Neutrophil (primary cell): ENCODE measurements at regions not wholly inside any gene's neighbourhood (a gene's known extent, or its start where the extent isn't known, plus 50 kb on each side); places are given as distances from the start of the nearest gene placed in this dataset.

Source experiments
- H3K27ac ChIP-seq: fragments of 200-600 bp; sonication (generic); 2 replicates; pipeline ENCODE4 v1.5.1; 2016; ENCODE audit warnings: mild to moderate bottlenecking, moderate library complexity
- H3K27me3 ChIP-seq: fragments of 200-600 bp; sonication (generic); 2 replicates; pipeline ENCODE4 v1.6.0; 2016; ENCODE audit warnings: mild to moderate bottlenecking
- H3K36me3 ChIP-seq: fragments of 200-600 bp; sonication (generic); 2 replicates; pipeline ENCODE4 v1.5.1; 2017
- H3K4me1 ChIP-seq, 2 experiments: fragments of 200-600 bp in 1 of 2; sonication (generic) in 1 of 2; 1 replicate in 1 of 2; 2 replicates in 1 of 2; pipeline versions ENCODE4 v1.5.1 to v1.6.1; 2013 to 2016; ENCODE audit warnings: low read depth in 1 of 2, low read length in 1 of 2, mild to moderate bottlenecking in 1 of 2, moderate library complexity in 1 of 2; ENCODE audit not compliant: control insufficient read depth in 1 of 2, insufficient read depth in 1 of 2
- H3K4me3 ChIP-seq, 2 experiments: fragments of 200-600 bp in 1 of 2; sonication (generic) in 1 of 2; 1 replicate in 1 of 2; 2 replicates in 1 of 2; pipeline ENCODE4 v1.5.1; 2013 to 2016; ENCODE audit warnings: low read depth in 1 of 2, low read length in 1 of 2, mild to moderate bottlenecking in 1 of 2, moderate library complexity in 1 of 2
- H3K9me3 ChIP-seq: fragments of 200-600 bp; sonication (generic); 2 replicates; pipeline ENCODE4 v1.5.1; 2016
- CTCF ChIP-seq: fragments of 200-600 bp; sonication (generic); IDR thresholded peaks from 2 replicates; pipeline ENCODE4 v1.5.1; 2016; ENCODE audit warnings: antibody characterized with exemption

GRCh38 chr12:110971189-110971920, 51.0 kb upstream of the MYL2 start:
- H3K9me3 ChIP-seq: no peaks in the 10 kb centered on the region
- H3K27ac ChIP-seq: no peak overlapping the region
- no peak overlapping the region for H3K4me3 ChIP-seq
- peaks cover 7% of the 10 kb centered on the region for H3K27me3 ChIP-seq
- no peaks in the 10 kb centered on the region for H3K4me1 ChIP-seq
- no peak for TF ChIP-seq CTCF
- no peaks in the 10 kb centered on the region for H3K36me3 ChIP-seq
